Peyer's patch (tissue), 4 donors: ENCODE measurements at regions not wholly inside any gene's neighbourhood (a gene's known extent, or its start where the extent isn't known, plus 50 kb on each side); places are given as distances from the start of the nearest gene placed in this dataset.
"Not testable (repeated sequence)": the region's sequence is repeated elsewhere in the genome, so short reads cannot be mapped to it uniquely, and the experiment has no call there.

ENCODE experiments used
- DNase-seq, 3 donors: peaks; one replicate each; pipeline ENCODE4 v3.0.0-alpha.2; 2017 to 2019
- H3K27ac ChIP-seq, 4 donors: fragments of 200-600 bp; sonication (generic); one replicate each; pipeline ENCODE4 v1.5.1; 2016 to 2019
- H3K27me3 ChIP-seq, 2 donors: fragments of 200-600 bp; sonication (generic); one replicate each; pipeline ENCODE4 v1.5.1; 2019
- H3K36me3 ChIP-seq, 3 donors: fragments of 200-600 bp; sonication (generic); one replicate each; pipeline ENCODE4 v1.5.1; 2016 to 2019
- H3K4me1 ChIP-seq, 4 donors: fragments of 200-600 bp; sonication (generic); one replicate each; pipeline ENCODE4 v1.5.1; 2016 to 2019
- H3K4me3 ChIP-seq, 4 donors: fragments of 200-600 bp; sonication (generic); 1 replicate in 3 of 4; 2 replicates in 1 of 4; pipeline ENCODE4 v1.5.1; 2016 to 2019; ENCODE audit warnings: mild to moderate bottlenecking in 1 of 4
- H3K9me3 ChIP-seq, 4 donors: fragments of 200-600 bp; sonication (generic); one replicate each; pipeline ENCODE4 v1.5.1; 2016 to 2019; ENCODE audit warnings: mild to moderate bottlenecking in 1 of 4
- POLR2A ChIP-seq, 2 donors: fragments of 450-650 bp; IDR thresholded peaks; one replicate each; pipeline ENCODE4 v1.5.1; 2017; ENCODE audit warnings: antibody characterized with exemption in 2 of 2, mild to moderate bottlenecking in 2 of 2, moderate library complexity in 2 of 2
- TF ChIP-seq, protein P1 (sequence below), 6 experiments: fragments of 450-650 bp in 4 of 6; fragments of 200-600 bp in 2 of 6; sonication (generic) in 1 of 6; IDR thresholded peaks; one replicate each; pipeline ENCODE4 v1.5.1; 2017 to 2019; ENCODE audit warnings: antibody characterized with exemption in 6 of 6, mild to moderate bottlenecking in 3 of 6, moderate library complexity in 1 of 6

DNA sequence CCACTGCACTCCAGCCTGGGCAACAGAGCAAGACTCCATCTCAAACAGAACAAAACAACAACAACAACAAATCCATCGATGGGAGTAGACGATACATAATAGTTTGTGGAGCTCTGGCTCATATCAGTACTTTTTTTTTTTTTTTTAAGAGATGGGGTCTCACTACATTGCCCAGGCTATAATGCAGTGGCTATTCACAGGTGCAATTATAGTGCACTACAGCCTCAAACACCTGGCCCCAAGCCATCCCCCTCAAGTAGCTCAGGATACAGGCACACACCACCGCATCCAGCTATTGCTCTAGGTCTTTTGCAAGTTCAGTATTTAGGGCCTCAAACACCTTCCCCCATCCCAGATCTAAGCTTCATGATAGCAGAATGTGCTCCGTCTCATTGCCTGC lies 110.6 kb downstream of the KATNIP start:
- no peaks in the 10 kb centered on the region for H3K27me3 ChIP-seq
- H3K4me3 ChIP-seq = no peak overlapping the region
- DNase-seq = no peak
- H3K9me3 ChIP-seq = no peaks in the 10 kb centered on the region
- H3K4me1 ChIP-seq = no peaks in the 10 kb centered on the region
- H3K27ac ChIP-seq = no peak overlapping the region
- peaks cover 0 to 12% (median 0%) of the 10 kb centered on the region in 3 donors for H3K36me3 ChIP-seq
- TF ChIP-seq, protein P1, sequence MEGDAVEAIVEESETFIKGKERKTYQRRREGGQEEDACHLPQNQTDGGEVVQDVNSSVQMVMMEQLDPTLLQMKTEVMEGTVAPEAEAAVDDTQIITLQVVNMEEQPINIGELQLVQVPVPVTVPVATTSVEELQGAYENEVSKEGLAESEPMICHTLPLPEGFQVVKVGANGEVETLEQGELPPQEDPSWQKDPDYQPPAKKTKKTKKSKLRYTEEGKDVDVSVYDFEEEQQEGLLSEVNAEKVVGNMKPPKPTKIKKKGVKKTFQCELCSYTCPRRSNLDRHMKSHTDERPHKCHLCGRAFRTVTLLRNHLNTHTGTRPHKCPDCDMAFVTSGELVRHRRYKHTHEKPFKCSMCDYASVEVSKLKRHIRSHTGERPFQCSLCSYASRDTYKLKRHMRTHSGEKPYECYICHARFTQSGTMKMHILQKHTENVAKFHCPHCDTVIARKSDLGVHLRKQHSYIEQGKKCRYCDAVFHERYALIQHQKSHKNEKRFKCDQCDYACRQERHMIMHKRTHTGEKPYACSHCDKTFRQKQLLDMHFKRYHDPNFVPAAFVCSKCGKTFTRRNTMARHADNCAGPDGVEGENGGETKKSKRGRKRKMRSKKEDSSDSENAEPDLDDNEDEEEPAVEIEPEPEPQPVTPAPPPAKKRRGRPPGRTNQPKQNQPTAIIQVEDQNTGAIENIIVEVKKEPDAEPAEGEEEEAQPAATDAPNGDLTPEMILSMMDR (IDR thresholded peaks at IDR 0.05) = no peak

DNA sequence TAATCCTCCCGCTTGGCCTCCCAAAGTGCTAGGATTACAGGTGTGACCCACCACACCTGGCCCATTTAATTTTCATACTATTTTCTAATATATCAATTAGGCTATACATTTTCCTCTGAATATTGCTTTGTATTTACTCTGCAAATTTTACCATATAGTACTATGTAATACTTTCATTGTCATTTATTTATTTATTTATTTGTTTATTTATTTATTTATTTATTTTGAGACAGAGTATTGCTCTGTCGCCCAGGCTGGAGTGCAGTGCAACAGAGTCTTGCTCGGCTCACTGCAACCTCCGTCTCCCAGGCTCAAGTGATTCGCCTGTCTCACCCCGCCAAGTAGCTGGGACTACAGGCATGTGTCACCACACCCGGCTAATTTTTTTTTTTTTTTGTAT lies 113.3 kb downstream of the KATNIP start:
- not testable (repeated sequence) for H3K27ac ChIP-seq, H3K36me3 ChIP-seq, H3K9me3 ChIP-seq, H3K27me3 ChIP-seq, H3K4me3 ChIP-seq, H3K4me1 ChIP-seq, DNase-seq

DNA sequence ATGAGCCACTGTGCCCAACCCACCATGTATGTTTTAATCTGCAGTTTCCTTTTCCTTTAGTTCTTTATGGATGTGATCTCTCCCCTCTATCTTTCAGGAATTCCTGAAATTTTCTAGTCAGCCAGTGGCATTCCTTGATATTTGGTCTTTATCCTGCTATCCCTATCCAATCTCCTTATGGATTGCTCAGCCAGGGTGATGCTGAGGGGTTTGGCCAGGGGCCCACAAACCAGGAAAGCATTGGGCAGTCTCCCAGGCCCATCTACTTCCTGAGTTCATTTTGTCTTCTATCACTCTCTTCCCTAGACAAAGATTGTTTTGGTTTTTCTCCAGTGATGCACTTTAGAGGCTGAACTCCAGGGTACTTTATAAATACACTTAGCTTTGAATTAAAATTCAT lies 115.9 kb downstream of the KATNIP start:
- H3K36me3 ChIP-seq = peaks cover 0 to 6% (median 0%) of the 10 kb centered on the region in 3 donors
- no peaks in the 10 kb centered on the region for H3K27me3 ChIP-seq
- H3K9me3 ChIP-seq = no peaks in the 10 kb centered on the region
- H3K4me1 ChIP-seq = no peaks in the 10 kb centered on the region
- TF ChIP-seq, protein P1 (IDR thresholded peaks at IDR 0.05) = no peak
- TF ChIP-seq POLR2A (IDR thresholded peaks at IDR 0.05) = no peak
- no peak for DNase-seq
- no peak overlapping the region for H3K4me3 ChIP-seq
- H3K27ac ChIP-seq = no peak overlapping the region

DNA sequence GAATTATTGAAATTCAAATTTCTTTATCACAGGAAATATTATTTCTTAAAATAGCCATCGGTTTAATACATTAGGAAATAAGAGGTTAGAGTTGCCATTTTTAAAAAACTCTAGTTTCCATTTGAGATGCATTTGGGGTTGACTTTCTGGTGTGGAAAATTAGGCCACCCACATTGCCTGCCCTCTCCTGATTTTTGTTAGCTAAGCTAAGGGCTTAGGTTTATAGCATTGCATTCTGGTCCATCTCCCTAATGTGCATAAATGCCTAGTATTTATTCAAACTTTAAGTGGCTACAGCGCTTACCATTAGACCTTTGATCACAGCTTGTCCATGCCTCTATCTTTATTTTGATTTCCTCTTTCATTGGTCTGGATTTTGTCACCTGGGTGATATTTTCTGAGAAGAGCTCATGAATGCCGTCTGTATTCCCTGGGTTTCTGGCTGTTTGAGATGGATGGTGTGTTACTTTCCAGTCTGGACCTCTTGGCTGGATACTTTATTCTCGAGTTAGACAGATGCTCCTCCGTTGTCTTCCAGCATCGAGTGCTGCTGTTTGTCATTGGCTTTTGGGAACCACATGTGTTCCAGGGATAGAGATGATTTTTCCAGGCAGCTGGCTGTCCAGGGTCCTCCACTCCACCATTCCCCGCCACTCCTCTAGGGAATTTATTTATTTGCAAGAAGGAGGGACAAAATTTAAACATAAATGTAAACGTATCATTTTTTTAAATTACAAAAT lies 120.3 kb downstream of the KATNIP start:
- no peaks in the 10 kb centered on the region for H3K9me3 ChIP-seq
- DNase-seq = no peak
- no peak overlapping the region for H3K4me3 ChIP-seq
- no peaks in the 10 kb centered on the region for H3K27me3 ChIP-seq
- H3K4me1 ChIP-seq = no peaks in the 10 kb centered on the region
- TF ChIP-seq, protein P1 (IDR thresholded peaks at IDR 0.05) = no peak
- TF ChIP-seq POLR2A (IDR thresholded peaks at IDR 0.05) = no peak
- H3K27ac ChIP-seq = no peak overlapping the region
- no peaks in the 10 kb centered on the region for H3K36me3 ChIP-seq

DNA sequence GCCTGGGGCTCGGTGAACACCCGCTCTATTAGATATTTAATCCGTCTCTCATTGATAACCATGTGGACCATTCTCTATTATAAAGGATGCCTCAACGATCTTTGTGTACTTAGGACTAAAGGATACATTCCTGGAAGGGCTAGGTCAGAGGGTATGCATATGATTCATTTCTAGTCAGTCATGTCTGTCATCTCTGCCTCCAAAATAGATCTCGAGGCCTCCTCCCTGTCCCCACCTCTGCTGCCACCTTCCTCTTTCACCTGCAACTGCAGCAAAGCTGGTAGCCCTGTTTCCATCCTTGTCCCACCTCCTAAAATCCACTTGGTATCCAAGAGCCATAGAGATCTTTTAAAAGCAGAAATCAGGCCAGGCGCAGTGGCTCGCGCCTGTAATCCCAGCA lies 121.5 kb downstream of the KATNIP start:
- no peaks in the 10 kb centered on the region for H3K9me3 ChIP-seq
- H3K27me3 ChIP-seq = no peaks in the 10 kb centered on the region
- no peaks in the 10 kb centered on the region for H3K4me1 ChIP-seq
- DNase-seq = no peak
- TF ChIP-seq POLR2A (IDR thresholded peaks at IDR 0.05) = no peak
- TF ChIP-seq, protein P1 (IDR thresholded peaks at IDR 0.05) = no peak
- no peak overlapping the region for H3K27ac ChIP-seq
- H3K36me3 ChIP-seq = no peaks in the 10 kb centered on the region
- H3K4me3 ChIP-seq = no peak overlapping the region

DNA sequence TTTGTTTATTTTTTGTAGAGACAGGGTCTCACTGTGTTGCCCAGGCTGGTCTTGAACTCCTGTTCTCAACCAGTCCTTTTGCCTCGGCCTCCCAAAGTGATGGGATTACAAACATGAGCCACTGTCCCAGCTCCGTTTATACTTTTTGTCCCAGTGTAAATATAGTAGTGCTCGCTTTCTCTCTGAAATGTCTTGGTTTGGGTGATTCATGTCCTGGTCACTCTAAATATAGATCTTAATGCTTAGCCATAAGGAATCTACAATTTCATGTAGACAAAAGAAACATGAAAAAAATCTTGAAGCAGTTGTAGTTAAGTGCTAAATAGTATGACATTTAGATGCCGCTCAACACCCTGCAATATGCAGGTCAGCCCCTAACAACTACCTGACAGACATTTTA lies 126.9 kb downstream of the KATNIP start:
- Histone ChIP-seq H3K4me1 (no peaks in the 10 kb centered on the region), H3K27ac (no peak overlapping the region), H3K27me3 (no peaks in the 10 kb centered on the region), H3K4me3 (no peak overlapping the region), H3K36me3 (peaks cover 0 to 26% (median 0%) of the 10 kb centered on the region in 3 donors), H3K9me3 (no peaks in the 10 kb centered on the region)
- no peak for TF ChIP-seq POLR2A (IDR thresholded peaks at IDR 0.05)
- TF ChIP-seq, protein P1 (IDR thresholded peaks at IDR 0.05) = no peak
- DNase-seq = no peak
